ENCODE measurements at regions not wholly inside any gene's neighbourhood (a gene's known extent, or its start where the extent isn't known, plus 50 kb on each side); places are given as distances from the start of the nearest gene placed in this dataset.
"Not testable (repeated sequence)": the region's sequence is repeated elsewhere in the genome, so short reads cannot be mapped to it uniquely, and the experiment has no call there.

GRCh38 chr11:97087419-97087818 lies 697.6 kb downstream of the JRKL start:
- CTCF ChIA-PET = no interaction called here
- TF ChIP-seq, protein P1, sequence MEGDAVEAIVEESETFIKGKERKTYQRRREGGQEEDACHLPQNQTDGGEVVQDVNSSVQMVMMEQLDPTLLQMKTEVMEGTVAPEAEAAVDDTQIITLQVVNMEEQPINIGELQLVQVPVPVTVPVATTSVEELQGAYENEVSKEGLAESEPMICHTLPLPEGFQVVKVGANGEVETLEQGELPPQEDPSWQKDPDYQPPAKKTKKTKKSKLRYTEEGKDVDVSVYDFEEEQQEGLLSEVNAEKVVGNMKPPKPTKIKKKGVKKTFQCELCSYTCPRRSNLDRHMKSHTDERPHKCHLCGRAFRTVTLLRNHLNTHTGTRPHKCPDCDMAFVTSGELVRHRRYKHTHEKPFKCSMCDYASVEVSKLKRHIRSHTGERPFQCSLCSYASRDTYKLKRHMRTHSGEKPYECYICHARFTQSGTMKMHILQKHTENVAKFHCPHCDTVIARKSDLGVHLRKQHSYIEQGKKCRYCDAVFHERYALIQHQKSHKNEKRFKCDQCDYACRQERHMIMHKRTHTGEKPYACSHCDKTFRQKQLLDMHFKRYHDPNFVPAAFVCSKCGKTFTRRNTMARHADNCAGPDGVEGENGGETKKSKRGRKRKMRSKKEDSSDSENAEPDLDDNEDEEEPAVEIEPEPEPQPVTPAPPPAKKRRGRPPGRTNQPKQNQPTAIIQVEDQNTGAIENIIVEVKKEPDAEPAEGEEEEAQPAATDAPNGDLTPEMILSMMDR (IDR thresholded peaks at IDR 0.05; ENCODE audit: insufficient read depth, low read length, missing control alignments) = no peak
- no peak overlapping the region for H3K4me3 ChIP-seq (ENCODE audit: low read depth, low read length)
- POLR2A ChIA-PET = no interaction called here
- no peak for DNase-seq (ENCODE audit: low read depth, low spot score)

- POLR2A ChIA-PET = no interaction called here
- no peak for DNase-seq (ENCODE audit: low read depth, low spot score)
- CTCF ChIA-PET = no interaction called here
- TF ChIP-seq, protein P1 (IDR thresholded peaks at IDR 0.05; ENCODE audit: insufficient read depth, low read length, missing control alignments) = no peak
- H3K4me3 ChIP-seq (ENCODE audit: low read depth, low read length) = no peak overlapping the region
Measured at GRCh38 chr11:97092823-97093222, 703.0 kb downstream of the JRKL start.

- POLR2A ChIA-PET; H3K4me3 ChIP-seq (ENCODE audit: low read depth, low read length); CTCF ChIA-PET; DNase-seq (ENCODE audit: low read depth, low spot score): not testable (repeated sequence)
Measured at GRCh38 chr11:97102180-97102579, 712.4 kb downstream of the JRKL start.

DNA sequence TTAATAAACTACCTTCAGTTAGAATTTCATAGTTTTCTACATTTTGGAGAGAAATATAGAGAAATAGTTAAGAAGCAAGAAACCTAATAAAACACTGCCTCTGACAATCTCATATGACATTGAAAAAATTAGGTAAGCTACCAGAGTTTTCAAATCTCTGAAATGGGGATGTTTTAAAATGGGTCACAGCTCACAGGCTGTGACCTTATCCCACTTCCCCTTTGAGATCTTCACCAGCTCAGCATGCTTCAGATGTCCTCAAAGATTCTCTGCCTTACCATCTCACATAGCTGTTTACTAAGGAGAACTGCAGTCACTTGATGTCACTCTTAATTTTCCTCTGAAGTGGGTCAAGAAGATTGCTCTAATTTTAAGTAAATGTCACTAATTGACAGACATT lies 717.8 kb downstream of the JRKL start:
- ChIA-PET CTCF (no interaction called here), POLR2A (no interaction called here)
- TF ChIP-seq, protein P1 (IDR thresholded peaks at IDR 0.05; ENCODE audit: insufficient read depth, low read length, missing control alignments) = no peak

DNA sequence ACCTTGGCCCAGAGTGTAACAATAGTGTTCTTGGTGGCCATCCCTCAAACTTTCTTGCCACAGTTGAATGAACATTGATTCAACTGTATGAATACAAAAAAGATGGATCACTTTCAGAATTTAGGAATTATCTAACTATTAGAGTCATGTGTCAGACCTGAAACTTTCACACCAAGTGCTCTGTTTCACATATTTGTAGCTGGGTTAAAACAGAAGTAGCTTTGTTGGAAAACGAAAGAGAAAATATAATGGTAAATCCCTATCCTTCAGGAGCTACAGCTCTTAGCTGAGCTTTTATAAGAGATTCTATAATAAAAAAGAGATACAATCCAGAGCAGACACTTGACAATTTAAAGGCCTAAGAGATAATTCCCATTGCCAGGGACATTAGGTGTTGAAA lies 719.3 kb downstream of the JRKL start:
- ChIA-PET CTCF (no interaction called here), POLR2A (no interaction called here)
- DNase-seq (ENCODE audit: low read depth, low spot score) = no peak
- TF ChIP-seq, protein P1 (IDR thresholded peaks at IDR 0.05; ENCODE audit: insufficient read depth, low read length, missing control alignments) = no peak
- H3K4me3 ChIP-seq (ENCODE audit: low read depth, low read length) = no peak overlapping the region

More for the DNA sequence above, 717.8 kb downstream of the JRKL start:
- DNase-seq (ENCODE audit: low read depth, low spot score) = no peak
- H3K4me3 ChIP-seq (ENCODE audit: low read depth, low read length) = no peak overlapping the region

DNA sequence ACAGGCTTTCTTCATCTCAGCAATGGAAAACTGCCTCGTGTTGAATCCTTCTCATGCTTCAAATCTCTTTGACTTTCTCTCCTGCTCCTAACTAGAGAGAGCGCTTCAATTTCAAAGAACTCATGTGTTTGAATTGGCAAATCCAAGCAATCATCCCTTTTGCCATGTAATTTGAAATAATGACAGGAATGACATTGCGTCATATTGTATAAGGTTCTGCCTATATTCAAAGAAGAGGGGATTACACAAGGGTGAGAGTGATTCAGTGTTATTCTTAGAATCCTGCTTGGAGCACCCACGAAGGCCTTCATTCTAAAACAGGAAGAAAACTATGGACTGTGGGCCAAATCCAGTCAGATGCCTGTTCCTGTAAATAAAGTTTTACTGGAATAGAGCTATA lies 720.6 kb downstream of the JRKL start:
- ChIA-PET POLR2A (no interaction called here), CTCF (no interaction called here)
- TF ChIP-seq, protein P1 (IDR thresholded peaks at IDR 0.05; ENCODE audit: insufficient read depth, low read length, missing control alignments) = no peak
- H3K4me3 ChIP-seq (ENCODE audit: low read depth, low read length) = no peak overlapping the region
- DNase-seq (ENCODE audit: low read depth, low spot score) = no peak

GRCh38 chr11:97111559-97111958 lies 721.7 kb downstream of the JRKL start:
- TF ChIP-seq, protein P1 (IDR thresholded peaks at IDR 0.05; ENCODE audit: insufficient read depth, low read length, missing control alignments) = no peak
- no peak overlapping the region for H3K4me3 ChIP-seq (ENCODE audit: low read depth, low read length)
- POLR2A ChIA-PET = no interaction called here
- no peak for DNase-seq (ENCODE audit: low read depth, low spot score)
- CTCF ChIA-PET = no interaction called here
